ENCODE measurements at regions not wholly inside any gene's neighbourhood (a gene's known extent, or its start where the extent isn't known, plus 50 kb on each side); places are given as distances from the start of the nearest gene placed in this dataset.
A peak's percentile ranks its signal among the peaks of the same experiment; 100 is the strongest.

GRCh38 chr13:87872813-87873212, 201.6 kb downstream of the SLITRK5 start:
- no peak for FAIRE-seq
- no peak for DNase-seq (ENCODE audit: low spot score)

- DNase-seq (ENCODE audit: low spot score) (no peak), FAIRE-seq (no peak)
Measured at GRCh38 chr13:87877477-87877876, 206.3 kb downstream of the SLITRK5 start.

- no peak for DNase-seq (ENCODE audit: low spot score)
- FAIRE-seq, result no peak
Measured at GRCh38 chr13:87878706-87879105, 207.5 kb downstream of the SLITRK5 start.

GRCh38 chr13:87884884-87885283, 213.7 kb downstream of the SLITRK5 start:
- DNase-seq (ENCODE audit: low spot score), result peak; percentile 28

GRCh38 chr13:87887459-87888123, 216.4 kb downstream of the SLITRK5 start:
- no peak for DNase-seq (ENCODE audit: low spot score)

More at GRCh38 chr13:87884884-87885283, 213.7 kb downstream of the SLITRK5 start:
- no peak for FAIRE-seq

GRCh38 chr13:87889254-87889653, 218.1 kb downstream of the SLITRK5 start:
- DNase-seq (ENCODE audit: low spot score), result no peak
- FAIRE-seq, result no peak

More at GRCh38 chr13:87887459-87888123, 216.4 kb downstream of the SLITRK5 start:
- FAIRE-seq, result no peak

- FAIRE-seq, result no peak
Measured at GRCh38 chr13:87893186-87893585, 222.0 kb downstream of the SLITRK5 start.

GRCh38 chr13:87894059-87894458, 222.9 kb downstream of the SLITRK5 start:
- no peak for FAIRE-seq
- DNase-seq (ENCODE audit: low spot score), result peak; percentile 10

More at GRCh38 chr13:87893186-87893585, 222.0 kb downstream of the SLITRK5 start:
- no peak for DNase-seq (ENCODE audit: low spot score)

GRCh38 chr13:87903553-87903952, 232.4 kb downstream of the SLITRK5 start:
- FAIRE-seq, result no peak
- DNase-seq (ENCODE audit: low spot score), result no peak

- DNase-seq (ENCODE audit: low spot score), result no peak
- FAIRE-seq, result no peak
Measured at GRCh38 chr13:87906411-87906810, 235.2 kb downstream of the SLITRK5 start.

GRCh38 chr13:87907202-87907601, 236.0 kb downstream of the SLITRK5 start:
- no peak for DNase-seq (ENCODE audit: low spot score)
- FAIRE-seq, result no peak

- DNase-seq (ENCODE audit: low spot score), result no peak
- FAIRE-seq, result no peak
Measured at GRCh38 chr13:87919956-87920355, 248.8 kb downstream of the SLITRK5 start.

- no peak for FAIRE-seq
- DNase-seq (ENCODE audit: low spot score), result no peak
Measured at GRCh38 chr13:87923753-87924152, 252.6 kb downstream of the SLITRK5 start.

- no peak for FAIRE-seq
- DNase-seq (ENCODE audit: low spot score), result no peak
Measured at GRCh38 chr13:87925006-87925405, 253.8 kb downstream of the SLITRK5 start.

GRCh38 chr13:87940776-87941175, 269.6 kb downstream of the SLITRK5 start:
- FAIRE-seq, result no peak
- DNase-seq (ENCODE audit: low spot score), result no peak

GRCh38 chr13:87941226-87941625, 270.1 kb downstream of the SLITRK5 start:
- FAIRE-seq (peak; percentile 54), DNase-seq (ENCODE audit: low spot score) (no peak)

- no peak for FAIRE-seq
- no peak for DNase-seq (ENCODE audit: low spot score)
Measured at GRCh38 chr13:87942205-87942604, 271.0 kb downstream of the SLITRK5 start.

GRCh38 chr13:87944038-87944437, 272.9 kb downstream of the SLITRK5 start:
- FAIRE-seq, result no peak

GRCh38 chr13:87952377-87952776, 281.2 kb downstream of the SLITRK5 start:
- DNase-seq (ENCODE audit: low spot score) (no peak), FAIRE-seq (no peak)

More at GRCh38 chr13:87944038-87944437, 272.9 kb downstream of the SLITRK5 start:
- DNase-seq (ENCODE audit: low spot score), result no peak

- DNase-seq (ENCODE audit: low spot score), result no peak
- no peak for FAIRE-seq
Measured at GRCh38 chr13:87953381-87953780, 282.2 kb downstream of the SLITRK5 start.

- FAIRE-seq, result no peak
- DNase-seq (ENCODE audit: low spot score), result no peak
Measured at GRCh38 chr13:87954091-87954490, 282.9 kb downstream of the SLITRK5 start.

GRCh38 chr13:87961546-87961945, 290.4 kb downstream of the SLITRK5 start:
- FAIRE-seq, result no peak

GRCh38 chr13:87972568-87972967, 301.4 kb downstream of the SLITRK5 start:
- DNase-seq (ENCODE audit: low spot score) (no peak), FAIRE-seq (peak; percentile 20)

More at GRCh38 chr13:87961546-87961945, 290.4 kb downstream of the SLITRK5 start:
- no peak for DNase-seq (ENCODE audit: low spot score)

All from RCC 7860 (cell line).